Memory B cell (primary cell): ENCODE measurements at regions not wholly inside any gene's neighbourhood (a gene's known extent, or its start where the extent isn't known, plus 50 kb on each side); places are given as distances from the start of the nearest gene placed in this dataset.

Experiments
- ATAC-seq: fragments of 150-1000 bp; cut with Tn5 transposase; 2 replicates; pipeline ENCODE4 v1.10.0; 2021; ENCODE audit warnings: low read depth, mild to moderate bottlenecking, moderate library complexity
- DNase-seq, 2 donors: peaks; one replicate each; pipeline ENCODE4 v3.0.0; 2022; ENCODE audit warnings: low spot score in 2 of 2
- H3K27ac Mint-ChIP-seq: one replicate; pipeline ENCODE4 v1.8.0; 2022; ENCODE audit warnings: mild to moderate bottlenecking, moderate library complexity, mixed read lengths
- H3K27me3 Mint-ChIP-seq: one replicate; pipeline ENCODE4 v1.8.0; 2022; ENCODE audit warnings: mixed read lengths
- H3K36me3 Mint-ChIP-seq: one replicate; pipeline ENCODE4 v1.8.0; 2022; ENCODE audit warnings: mild to moderate bottlenecking, mixed read lengths
- H3K4me1 Mint-ChIP-seq: one replicate; pipeline ENCODE4 v1.8.0; 2022; ENCODE audit warnings: mixed read lengths
- H3K4me3 Mint-ChIP-seq: one replicate; pipeline ENCODE4 v1.8.0; 2022; ENCODE audit warnings: mild to moderate bottlenecking, moderate library complexity, mixed read lengths
- H3K9me3 Mint-ChIP-seq: one replicate; pipeline ENCODE4 v1.8.0; 2022; ENCODE audit warnings: mixed read lengths

GRCh38 chr1:230591678-230592077 lies 50.6 kb upstream of the COG2 start:
- Mint-ChIP-seq H3K9me3 (no peaks in the 10 kb centered on the region), H3K4me1 (peaks cover 2% of the 10 kb centered on the region), H3K27me3 (peaks cover 16% of the 10 kb centered on the region), H3K4me3 (no peak overlapping the region), H3K36me3 (no peaks in the 10 kb centered on the region), H3K27ac (no peak overlapping the region)
- no peak for DNase-seq
- ATAC-seq = no peak

GRCh38 chr1:230589951-230590350 lies 52.3 kb upstream of the COG2 start:
- Mint-ChIP-seq H3K36me3 (no peaks in the 10 kb centered on the region), H3K4me1 (peaks cover 2% of the 10 kb centered on the region), H3K4me3 (no peak overlapping the region), H3K27ac (no peak overlapping the region), H3K9me3 (peaks cover 2% of the 10 kb centered on the region), H3K27me3 (peaks cover 15% of the 10 kb centered on the region)
- DNase-seq = no peak
- no peak for ATAC-seq

GRCh38 chr1:230588323-230588746 lies 53.9 kb upstream of the COG2 start:
- H3K4me1 Mint-ChIP-seq = peaks cover 2% of the 10 kb centered on the region
- DNase-seq = no peak
- no peak for ATAC-seq
- H3K27me3 Mint-ChIP-seq = peaks cover 12% of the 10 kb centered on the region
- H3K27ac Mint-ChIP-seq = no peak overlapping the region
- H3K36me3 Mint-ChIP-seq = no peaks in the 10 kb centered on the region
- H3K4me3 Mint-ChIP-seq = no peak overlapping the region
- H3K9me3 Mint-ChIP-seq = peaks cover 2% of the 10 kb centered on the region

GRCh38 chr1:230587061-230587460 lies 55.2 kb upstream of the COG2 start:
- DNase-seq = no peak
- peaks cover 2% of the 10 kb centered on the region for H3K4me1 Mint-ChIP-seq
- no peak overlapping the region for H3K4me3 Mint-ChIP-seq
- H3K27me3 Mint-ChIP-seq = peaks cover 9% of the 10 kb centered on the region
- no peaks in the 10 kb centered on the region for H3K36me3 Mint-ChIP-seq
- no peak overlapping the region for H3K27ac Mint-ChIP-seq
- ATAC-seq = no peak
- peaks cover 2% of the 10 kb centered on the region for H3K9me3 Mint-ChIP-seq

- Mint-ChIP-seq H3K9me3 (peaks cover 3% of the 10 kb centered on the region), H3K4me1 (peaks cover 2% of the 10 kb centered on the region), H3K27ac (no peak overlapping the region), H3K36me3 (no peaks in the 10 kb centered on the region), H3K27me3 (peaks cover 11% of the 10 kb centered on the region), H3K4me3 (no peak overlapping the region)
- DNase-seq = no peak
- ATAC-seq = no peak
Measured at GRCh38 chr1:230584660-230585059, 57.6 kb upstream of the COG2 start.

GRCh38 chr1:230581446-230582079 lies 60.7 kb upstream of the COG2 start:
- no peaks in the 10 kb centered on the region for H3K36me3 Mint-ChIP-seq
- no peak for DNase-seq

GRCh38 chr1:230578616-230579015 lies 63.7 kb upstream of the COG2 start:
- no peak for DNase-seq

More at GRCh38 chr1:230581446-230582079, 60.7 kb upstream of the COG2 start:
- Mint-ChIP-seq H3K4me3 (no peak overlapping the region), H3K4me1 (no peaks in the 10 kb centered on the region), H3K9me3 (peaks cover 5% of the 10 kb centered on the region), H3K27me3 (peaks cover 8% of the 10 kb centered on the region), H3K27ac (no peak overlapping the region)
- no peak for ATAC-seq

GRCh38 chr1:230577537-230577936 lies 64.7 kb upstream of the COG2 start:
- peaks cover 4% of the 10 kb centered on the region for H3K4me1 Mint-ChIP-seq
- H3K27ac Mint-ChIP-seq = no peak overlapping the region
- ATAC-seq (no peak), DNase-seq (no peak)
- peaks cover 12% of the 10 kb centered on the region for H3K27me3 Mint-ChIP-seq
- H3K4me3 Mint-ChIP-seq = no peak overlapping the region
- H3K9me3 Mint-ChIP-seq = peaks cover 3% of the 10 kb centered on the region
- H3K36me3 Mint-ChIP-seq = no peaks in the 10 kb centered on the region

More at GRCh38 chr1:230578616-230579015, 63.7 kb upstream of the COG2 start:
- Mint-ChIP-seq H3K9me3 (peaks cover 3% of the 10 kb centered on the region), H3K36me3 (no peaks in the 10 kb centered on the region), H3K4me1 (peaks cover 4% of the 10 kb centered on the region), H3K27ac (no peak overlapping the region), H3K4me3 (no peak overlapping the region), H3K27me3 (peaks cover 12% of the 10 kb centered on the region)
- ATAC-seq = no peak

GRCh38 chr1:230575886-230576500 lies 66.3 kb upstream of the COG2 start:
- H3K4me1 Mint-ChIP-seq = peaks cover 4% of the 10 kb centered on the region
- H3K36me3 Mint-ChIP-seq = no peaks in the 10 kb centered on the region
- H3K27me3 Mint-ChIP-seq = peaks cover 13% of the 10 kb centered on the region
- ATAC-seq (no peak), DNase-seq (no peak)
- peaks cover 2% of the 10 kb centered on the region for H3K9me3 Mint-ChIP-seq
- no peak overlapping the region for H3K4me3 Mint-ChIP-seq
- H3K27ac Mint-ChIP-seq = no peak overlapping the region

GRCh38 chr1:230574502-230574901 lies 67.8 kb upstream of the COG2 start:
- H3K9me3 Mint-ChIP-seq = peaks cover 2% of the 10 kb centered on the region
- H3K27ac Mint-ChIP-seq = no peak overlapping the region
- ATAC-seq (no peak), DNase-seq (no peak)
- H3K4me3 Mint-ChIP-seq = no peak overlapping the region
- H3K36me3 Mint-ChIP-seq = no peaks in the 10 kb centered on the region
- H3K27me3 Mint-ChIP-seq = peaks cover 11% of the 10 kb centered on the region
- peaks cover 4% of the 10 kb centered on the region for H3K4me1 Mint-ChIP-seq

- DNase-seq (no peak), ATAC-seq (no peak)
- peaks cover 4% of the 10 kb centered on the region for H3K4me1 Mint-ChIP-seq
- peaks cover 2% of the 10 kb centered on the region for H3K9me3 Mint-ChIP-seq
- peaks cover 8% of the 10 kb centered on the region for H3K27me3 Mint-ChIP-seq
- no peak overlapping the region for H3K4me3 Mint-ChIP-seq
- H3K27ac Mint-ChIP-seq = no peak overlapping the region
- no peaks in the 10 kb centered on the region for H3K36me3 Mint-ChIP-seq
Measured at GRCh38 chr1:230573658-230574057, 68.6 kb upstream of the COG2 start.

- Mint-ChIP-seq H3K36me3 (no peaks in the 10 kb centered on the region), H3K4me3 (no peak overlapping the region), H3K27me3 (peaks cover 8% of the 10 kb centered on the region), H3K4me1 (peaks cover 8% of the 10 kb centered on the region), H3K9me3 (no peaks in the 10 kb centered on the region), H3K27ac (no peak overlapping the region)
- no peak for ATAC-seq
- no peak for DNase-seq
Measured at GRCh38 chr1:230572121-230573105, 69.9 kb upstream of the COG2 start.

GRCh38 chr1:230570724-230571360 lies 71.4 kb upstream of the COG2 start:
- H3K9me3 Mint-ChIP-seq = no peaks in the 10 kb centered on the region
- ATAC-seq (no peak), DNase-seq (no peak)
- H3K36me3 Mint-ChIP-seq = no peaks in the 10 kb centered on the region
- peaks cover 8% of the 10 kb centered on the region for H3K27me3 Mint-ChIP-seq
- H3K4me1 Mint-ChIP-seq = peaks cover 8% of the 10 kb centered on the region
- no peak overlapping the region for H3K4me3 Mint-ChIP-seq
- H3K27ac Mint-ChIP-seq = no peak overlapping the region

- no peak for ATAC-seq
- Mint-ChIP-seq H3K4me3 (no peak overlapping the region), H3K27ac (no peak overlapping the region), H3K36me3 (no peaks in the 10 kb centered on the region), H3K9me3 (no peaks in the 10 kb centered on the region), H3K4me1 (peaks cover 4% of the 10 kb centered on the region), H3K27me3 (peaks cover 6% of the 10 kb centered on the region)
- DNase-seq = no peak
Measured at GRCh38 chr1:230569201-230569600, 73.1 kb upstream of the COG2 start.
